GM20000 (cell line): ENCODE measurements at regions not wholly inside any gene's neighbourhood (a gene's known extent, or its start where the extent isn't known, plus 50 kb on each side); places are given as distances from the start of the nearest gene placed in this dataset.
"Not testable (repeated sequence)": the region's sequence is repeated elsewhere in the genome, so short reads cannot be mapped to it uniquely, and the experiment has no call there.

Experiments used
- DNase-seq: peaks from one replicate; pipeline ENCODE4 v3.0.0; 2012; ENCODE audit warnings: low spot score
- TF ChIP-seq, protein P1 (sequence below): IDR thresholded peaks from 2 replicates; pipeline ENCODE4 v1.5.1; 2012; ENCODE audit warnings: mild to moderate bottlenecking, control low read depth; ENCODE audit errors: extremely low read depth, missing control alignments

DNA sequence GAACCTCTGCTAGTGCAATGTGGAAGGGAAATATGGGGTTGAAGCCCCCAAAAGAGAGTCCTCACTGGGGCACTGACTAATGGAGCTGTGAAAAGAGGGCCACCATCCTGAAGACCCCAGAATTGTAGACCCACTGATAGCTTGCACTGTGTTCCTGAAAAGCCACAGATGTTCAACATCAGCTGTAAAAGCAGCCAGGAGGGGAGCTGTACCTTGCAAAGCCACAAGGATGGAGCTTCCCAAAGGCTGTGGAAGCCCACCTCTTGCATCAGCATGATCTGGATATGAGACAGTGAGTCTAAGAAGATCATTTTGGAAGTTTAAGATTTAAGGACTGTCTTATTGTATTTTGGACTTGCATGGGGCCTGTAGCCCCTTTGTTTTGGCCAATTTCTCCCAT is 125.8 kb upstream of the TGFBR2 start:
- no peak for DNase-seq
- TF ChIP-seq, protein P1, sequence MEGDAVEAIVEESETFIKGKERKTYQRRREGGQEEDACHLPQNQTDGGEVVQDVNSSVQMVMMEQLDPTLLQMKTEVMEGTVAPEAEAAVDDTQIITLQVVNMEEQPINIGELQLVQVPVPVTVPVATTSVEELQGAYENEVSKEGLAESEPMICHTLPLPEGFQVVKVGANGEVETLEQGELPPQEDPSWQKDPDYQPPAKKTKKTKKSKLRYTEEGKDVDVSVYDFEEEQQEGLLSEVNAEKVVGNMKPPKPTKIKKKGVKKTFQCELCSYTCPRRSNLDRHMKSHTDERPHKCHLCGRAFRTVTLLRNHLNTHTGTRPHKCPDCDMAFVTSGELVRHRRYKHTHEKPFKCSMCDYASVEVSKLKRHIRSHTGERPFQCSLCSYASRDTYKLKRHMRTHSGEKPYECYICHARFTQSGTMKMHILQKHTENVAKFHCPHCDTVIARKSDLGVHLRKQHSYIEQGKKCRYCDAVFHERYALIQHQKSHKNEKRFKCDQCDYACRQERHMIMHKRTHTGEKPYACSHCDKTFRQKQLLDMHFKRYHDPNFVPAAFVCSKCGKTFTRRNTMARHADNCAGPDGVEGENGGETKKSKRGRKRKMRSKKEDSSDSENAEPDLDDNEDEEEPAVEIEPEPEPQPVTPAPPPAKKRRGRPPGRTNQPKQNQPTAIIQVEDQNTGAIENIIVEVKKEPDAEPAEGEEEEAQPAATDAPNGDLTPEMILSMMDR, result no peak

DNA sequence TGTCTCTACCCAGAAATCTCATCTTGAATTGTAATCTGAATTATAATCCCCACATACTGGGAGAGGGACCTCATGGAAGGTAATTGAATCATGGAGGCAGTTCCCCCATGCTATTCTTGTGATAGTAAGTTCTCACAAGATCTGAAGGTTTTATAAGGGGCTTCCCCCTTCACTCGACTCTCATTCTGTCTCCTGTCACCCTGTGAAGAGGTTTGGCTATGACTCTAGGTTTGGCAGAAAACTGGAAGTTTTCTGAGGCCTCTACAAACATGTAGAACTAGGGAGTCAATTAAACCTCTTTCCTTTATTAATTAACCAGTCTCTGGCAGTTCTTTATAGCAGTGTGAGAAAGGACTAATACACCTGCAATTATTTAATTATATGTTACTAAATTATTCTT is 125.2 kb upstream of the TGFBR2 start:
- no peak for DNase-seq
- TF ChIP-seq, protein P1, result no peak

DNA sequence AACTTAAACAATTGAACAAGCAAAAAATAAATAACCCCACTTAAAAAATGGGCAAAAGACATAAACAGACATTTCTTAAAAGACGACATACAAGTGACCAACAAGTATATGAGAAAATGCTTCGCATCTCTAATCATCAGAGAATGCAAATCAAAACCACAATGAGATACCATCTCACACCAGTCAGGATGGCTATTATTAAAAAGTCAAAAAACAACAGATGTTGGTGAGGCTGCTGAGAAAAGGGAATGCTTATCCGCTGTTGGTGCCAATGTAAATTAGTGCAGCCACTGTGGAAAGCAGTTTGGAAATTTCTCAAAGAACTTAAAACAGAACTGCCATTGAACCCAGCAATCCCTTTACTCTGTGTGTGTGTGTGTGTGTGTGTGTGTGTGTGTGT is 122.2 kb upstream of the TGFBR2 start:
- not testable (repeated sequence) for DNase-seq

DNA sequence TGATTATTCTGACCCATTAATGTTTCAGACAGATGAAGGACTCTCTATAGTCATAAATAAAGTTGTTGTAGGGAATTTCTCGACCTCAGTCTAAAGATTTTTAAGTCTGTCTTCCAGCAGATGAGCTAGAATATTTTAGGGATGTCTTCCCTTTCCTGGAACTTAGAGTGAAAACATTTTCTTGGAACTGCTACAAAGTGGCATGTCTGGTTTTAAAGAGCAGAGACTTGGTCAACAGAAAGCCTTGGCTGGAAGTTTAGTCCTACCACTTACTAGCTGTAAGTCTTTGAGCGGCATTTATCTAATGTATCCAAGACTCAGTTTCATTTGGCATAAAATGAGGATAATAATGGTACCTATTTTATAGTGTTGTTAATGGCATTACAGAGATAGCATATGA is 120.0 kb upstream of the TGFBR2 start:
- TF ChIP-seq, protein P1, result no peak
- no peak for DNase-seq

DNA sequence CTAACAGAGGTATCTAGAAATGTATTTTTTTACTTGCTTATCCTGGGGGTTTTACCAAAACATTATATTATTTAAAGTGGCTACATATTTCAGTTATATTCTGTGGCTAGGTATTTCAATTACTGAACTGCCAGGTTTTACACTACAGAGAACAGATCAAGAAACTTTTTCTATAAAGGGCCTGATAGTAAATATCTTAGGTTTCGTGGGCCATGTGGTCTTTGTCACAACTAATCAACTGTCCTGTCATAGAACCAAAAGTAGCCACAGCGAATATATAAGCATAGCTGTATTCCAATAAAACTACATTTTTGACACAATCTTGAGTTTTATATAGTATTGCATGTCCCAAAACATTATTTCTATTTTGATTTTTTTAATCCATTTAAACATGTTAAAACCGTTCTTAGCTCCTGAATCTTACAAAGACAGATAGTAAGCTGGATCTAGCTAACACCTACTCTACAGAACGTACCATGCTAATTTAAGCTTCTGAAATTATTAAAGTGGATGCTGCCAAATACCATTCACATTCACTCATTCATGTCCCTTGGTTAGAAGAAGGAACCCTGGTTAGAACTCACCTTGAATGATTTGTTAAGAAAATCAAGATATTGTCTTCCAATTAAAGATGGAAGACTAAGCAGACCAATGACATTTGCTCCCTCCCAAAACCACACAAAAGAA is 118.2 kb upstream of the TGFBR2 start:
- TF ChIP-seq, protein P1, result no peak
- DNase-seq, result no peak

DNA sequence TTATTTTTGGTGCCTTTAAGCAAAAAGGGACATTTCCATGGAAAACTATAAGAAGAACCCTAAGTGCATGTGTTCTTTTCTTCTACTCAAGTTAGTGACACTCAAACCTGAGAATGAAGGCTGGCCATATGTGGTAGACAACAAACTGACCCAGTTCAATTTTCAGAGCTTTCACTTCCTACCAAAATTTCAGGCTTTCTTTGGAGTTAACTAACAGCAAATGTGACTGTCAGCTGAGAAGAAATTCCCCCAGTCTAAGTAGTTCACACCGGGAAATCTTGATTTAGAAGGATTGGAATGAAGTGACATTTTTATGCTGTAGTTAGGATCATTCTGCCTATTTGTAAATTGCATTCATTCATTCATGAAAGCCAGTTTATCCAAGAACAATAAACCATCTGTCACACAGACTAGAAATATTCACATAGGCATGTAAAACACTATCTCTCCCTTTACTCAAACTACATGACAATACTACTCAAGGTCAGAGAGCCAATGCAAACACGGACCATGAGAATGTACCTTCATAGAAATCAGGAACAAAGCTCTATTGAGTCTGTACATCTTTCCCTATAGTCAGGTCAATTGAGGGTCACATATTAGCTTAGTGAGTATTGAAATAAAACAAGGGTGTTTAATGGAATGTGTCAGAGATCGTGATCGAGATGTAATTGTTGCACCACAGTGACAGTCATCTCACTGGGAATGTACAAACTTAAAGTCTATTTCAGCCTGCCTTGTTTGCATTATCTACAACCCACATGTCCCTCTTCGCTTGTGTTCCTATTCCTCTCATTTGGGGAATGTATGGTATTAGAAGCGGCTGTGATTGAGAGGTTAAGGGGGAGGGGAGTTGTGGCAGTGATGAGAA is 113.8 kb upstream of the TGFBR2 start:
- DNase-seq, result no peak
- TF ChIP-seq, protein P1, result no peak

DNA sequence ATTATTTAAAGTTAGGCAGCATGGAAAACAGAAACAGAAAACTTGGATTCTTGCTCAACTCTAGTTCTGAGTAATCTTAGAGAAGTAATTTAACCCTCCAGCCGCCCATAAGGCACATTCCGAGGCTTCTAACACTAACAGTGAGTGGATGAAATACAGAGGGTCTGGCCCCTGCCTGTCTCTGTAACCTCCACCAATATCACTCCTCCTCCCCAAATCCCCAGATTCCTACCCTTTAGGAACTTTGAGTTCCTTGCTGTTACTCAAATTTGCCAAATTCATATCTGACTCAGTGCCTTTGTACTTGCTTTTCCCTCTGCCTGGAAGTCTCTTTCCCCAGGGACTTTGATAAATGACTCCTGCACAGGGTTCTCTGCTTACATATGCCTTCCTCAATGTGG is 112.5 kb upstream of the TGFBR2 start:
- TF ChIP-seq, protein P1, result no peak
- no peak for DNase-seq
